Renal cortical epithelial cell (primary cell): ENCODE measurements at regions not wholly inside any gene's neighbourhood (a gene's known extent, or its start where the extent isn't known, plus 50 kb on each side); places are given as distances from the start of the nearest gene placed in this dataset.

ENCODE experiments used
- DNase-seq: peaks from one replicate; pipeline ENCODE4 v3.0.0-alpha.2; 2011; ENCODE audit warnings: low read depth

DNA sequence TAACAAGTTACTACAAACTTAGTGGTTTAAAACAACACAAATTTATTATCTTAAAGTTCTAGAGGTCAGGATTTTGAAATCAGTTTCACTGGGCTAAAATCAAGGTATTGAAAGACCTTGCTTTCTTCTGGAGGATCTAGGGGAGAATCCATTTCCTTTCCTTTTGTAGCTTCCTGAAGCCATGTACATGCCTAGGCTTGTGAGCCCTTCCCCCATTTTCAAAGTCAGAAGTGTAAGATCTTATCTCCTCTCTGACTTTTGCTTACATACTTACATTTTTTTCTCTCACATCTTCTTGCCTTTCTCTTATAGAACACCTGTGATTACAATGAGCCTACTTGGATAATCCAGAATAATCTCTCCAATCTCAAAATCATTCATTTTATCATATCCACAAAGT is 78.7 kb upstream of the MBOAT2 start:
- no peak for DNase-seq

- DNase-seq: no peak
Observed at GRCh38 chr2:9081750-9082149, 78.3 kb upstream of the MBOAT2 start.

- DNase-seq: no peak
Observed at GRCh38 chr2:9078405-9078804, 74.9 kb upstream of the MBOAT2 start.

DNA sequence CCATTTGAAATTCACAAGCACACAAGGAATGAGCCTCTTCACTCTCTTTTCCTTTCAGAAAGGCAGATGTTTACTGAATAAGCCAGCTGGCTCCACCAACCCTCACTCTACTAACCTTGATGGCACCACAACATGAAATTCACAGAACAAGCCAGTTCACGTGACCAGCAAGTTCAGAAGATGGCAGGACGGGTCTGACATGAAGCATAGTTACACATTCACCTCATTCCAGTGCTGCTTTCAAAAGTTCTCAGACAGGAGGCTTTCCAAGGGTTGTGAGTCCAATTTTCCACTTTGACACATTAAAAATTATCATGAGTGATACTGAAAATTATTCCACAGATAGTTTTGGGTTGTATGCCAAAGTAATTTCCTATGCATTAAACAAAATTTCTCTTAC is 74.2 kb upstream of the MBOAT2 start:
- no peak for DNase-seq

- no peak for DNase-seq
Observed at GRCh38 chr2:9076755-9077154, 73.3 kb upstream of the MBOAT2 start.

GRCh38 chr2:9076210-9076609 is 72.7 kb upstream of the MBOAT2 start:
- peak; percentile 35 for DNase-seq

DNA sequence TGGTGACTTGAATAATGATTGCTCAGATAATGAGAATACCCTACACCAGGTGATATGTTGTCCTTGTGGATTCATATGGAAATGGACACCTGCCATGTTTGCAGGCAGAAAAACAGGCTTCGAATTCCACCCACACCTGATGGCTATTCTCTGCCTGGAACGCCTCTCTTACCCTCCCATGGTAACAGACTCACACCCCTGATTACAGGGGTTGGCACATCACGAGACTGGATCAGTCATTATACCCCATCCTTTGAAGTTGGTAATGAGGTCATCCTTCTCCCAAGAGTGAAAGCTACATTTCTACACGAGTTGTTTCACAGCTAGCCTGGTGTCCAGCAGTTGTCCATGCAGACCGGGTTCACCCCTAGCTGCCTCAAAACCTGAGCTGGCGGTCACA is 71.4 kb upstream of the MBOAT2 start:
- DNase-seq: peak; percentile 33

GRCh38 chr2:9071584-9072124 is 68.2 kb upstream of the MBOAT2 start:
- peak; percentile 33 for DNase-seq

DNA sequence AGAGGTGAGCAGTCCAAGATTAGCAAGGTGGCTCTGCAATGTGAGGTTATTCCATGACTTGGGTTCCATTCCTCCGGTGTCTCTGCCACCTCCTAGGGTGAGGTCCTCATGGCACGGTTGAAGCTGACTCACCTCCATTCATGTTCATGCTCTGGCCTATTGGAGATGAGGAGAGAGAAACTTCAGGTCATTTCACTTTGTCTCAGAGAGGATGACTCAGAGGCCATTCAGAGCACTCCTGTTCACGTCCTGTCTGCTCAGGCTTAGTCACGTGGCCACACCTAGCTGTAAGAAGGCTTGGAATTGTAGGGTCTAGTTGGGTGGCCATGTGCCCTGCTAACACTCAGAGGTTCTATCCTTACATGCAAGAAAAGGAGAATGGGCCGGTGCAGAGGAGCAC is 67.5 kb upstream of the MBOAT2 start:
- peak; percentile 98 for DNase-seq

- DNase-seq: no peak
Observed at GRCh38 chr2:9069543-9069942, 66.1 kb upstream of the MBOAT2 start.

DNA sequence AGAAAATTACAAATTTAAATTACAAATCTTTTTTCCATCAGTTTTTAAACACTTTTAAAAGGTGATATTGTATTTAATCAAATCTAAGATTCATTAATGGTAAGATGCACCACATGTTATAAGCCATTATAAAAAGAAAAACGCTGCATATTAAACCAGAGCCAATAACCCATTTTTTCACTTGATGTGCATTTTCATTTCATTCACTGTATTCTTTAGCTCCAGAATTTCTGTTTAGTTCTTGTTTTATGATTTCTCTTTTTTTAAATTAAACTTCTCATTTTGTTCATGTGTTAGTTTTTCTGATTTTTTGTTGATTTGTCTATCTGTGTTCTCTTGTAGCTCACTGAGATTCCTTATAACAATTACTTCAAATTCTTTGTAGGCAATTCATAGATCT is 62.4 kb upstream of the MBOAT2 start:
- DNase-seq: no peak

DNA sequence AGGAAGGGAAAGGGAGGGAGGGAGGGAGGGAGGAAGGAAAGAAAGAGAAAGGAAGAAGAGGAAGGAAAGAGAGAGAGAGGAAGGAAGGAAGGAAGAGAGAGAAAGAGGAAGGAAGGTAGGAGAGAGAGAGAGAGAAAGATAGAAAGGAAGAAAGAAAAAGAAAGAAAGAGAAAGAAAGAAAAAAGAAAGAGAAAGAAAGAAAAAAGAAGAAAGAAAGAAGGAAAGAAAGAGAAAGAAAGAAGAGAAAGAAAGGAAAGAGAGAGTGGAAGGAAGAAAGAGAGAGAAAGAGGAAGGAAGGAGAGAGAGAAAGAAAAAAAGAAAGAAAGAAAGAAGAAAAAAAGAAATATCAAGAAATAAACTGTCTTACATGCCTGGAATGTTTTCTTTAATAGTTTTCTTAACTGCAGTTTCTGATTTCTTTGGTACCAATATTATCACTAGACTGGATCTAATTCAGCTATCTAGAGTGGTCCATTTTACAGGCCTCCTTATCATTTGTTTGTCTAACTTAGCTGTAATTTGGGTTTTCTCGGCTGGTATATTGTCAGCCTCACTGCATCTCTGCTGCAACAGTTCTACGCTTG is 59.6 kb upstream of the MBOAT2 start:
- no peak for DNase-seq

GRCh38 chr2:9060819-9061218 is 57.3 kb upstream of the MBOAT2 start:
- DNase-seq: no peak

GRCh38 chr2:9057939-9058761 is 54.7 kb upstream of the MBOAT2 start:
- DNase-seq: peak; percentile 79

GRCh38 chr2:9055471-9055870 is 52.0 kb upstream of the MBOAT2 start:
- no peak for DNase-seq

- DNase-seq: no peak
Observed at GRCh38 chr2:9053534-9053931, 50.0 kb upstream of the MBOAT2 start.
